GM23338 (cell line): ENCODE measurements at regions not wholly inside any gene's neighbourhood (a gene's known extent, or its start where the extent isn't known, plus 50 kb on each side); places are given as distances from the start of the nearest gene placed in this dataset.
"Not testable (repeated sequence)": the region's sequence is repeated elsewhere in the genome, so short reads cannot be mapped to it uniquely, and the experiment has no call there.

Experiments
- ATAC-seq: fragments of 200-7000 bp; cut with Tn5 transposase; 3 replicates; pipeline ENCODE4 v1.9.1; 2020
- DNase-seq: peaks from one replicate; pipeline ENCODE4 v3.0.0-alpha.2; 2015; ENCODE audit warnings: low spot score
- H2AFZ ChIP-seq: fragments of 200-600 bp; sonication (generic); 2 replicates; pipeline ENCODE4 v1.8.0; 2016; ENCODE audit warnings: antibody characterized with exemption, mild to moderate bottlenecking, moderate library complexity
- H3F3A ChIP-seq: fragments of 200-600 bp; sonication (generic); replicated peaks from 2 replicates; pipeline ENCODE4 v1.8.0; 2017; ENCODE audit warnings: antibody characterized with exemption, mixed run types, low read depth
- H3K27ac ChIP-seq: fragments of 200-600 bp; sonication (generic); 2 replicates; pipeline ENCODE4 v1.6.1; 2016; ENCODE audit warnings: low read depth
- H3K27me3 ChIP-seq: fragments of 200-600 bp; sonication (generic); 2 replicates; pipeline ENCODE4 v1.8.0; 2016; ENCODE audit warnings: mild to moderate bottlenecking, mixed run types, moderate library complexity; ENCODE audit not compliant: insufficient read depth
- H3K36me3 ChIP-seq: fragments of 200-600 bp; sonication (generic); 2 replicates; pipeline ENCODE4 v1.8.0; 2016; ENCODE audit warnings: mild to moderate bottlenecking; ENCODE audit not compliant: insufficient read depth
- H3K4me1 ChIP-seq: fragments of 200-600 bp; sonication (generic); 2 replicates; pipeline ENCODE4 v1.8.0; 2016; ENCODE audit warnings: mild to moderate bottlenecking, moderate library complexity; ENCODE audit not compliant: insufficient read depth
- H3K4me2 ChIP-seq: fragments of 200-600 bp; sonication (generic); 2 replicates; pipeline ENCODE4 v1.7.1; 2017; ENCODE audit warnings: mixed run types
- H3K4me3 ChIP-seq: fragments of 200-600 bp; sonication (generic); 2 replicates; pipeline ENCODE4 v1.6.1; 2016; ENCODE audit warnings: mixed run types
- H3K79me2 ChIP-seq: fragments of 200-600 bp; sonication (generic); replicated peaks from 2 replicates; pipeline ENCODE4 v1.8.0; 2017; ENCODE audit warnings: mild to moderate bottlenecking; ENCODE audit not compliant: insufficient read depth
- H3K9me2 ChIP-seq: fragments of 200-600 bp; sonication (generic); 2 replicates; pipeline ENCODE4 v1.8.0; 2017; ENCODE audit not compliant: insufficient read depth
- H4K20me1 ChIP-seq: fragments of 200-600 bp; sonication (generic); replicated peaks from 2 replicates; pipeline ENCODE4 v1.8.0; 2017; ENCODE audit warnings: mild to moderate bottlenecking; ENCODE audit not compliant: insufficient read depth
- H3K27ac Mint-ChIP-seq: 2 replicates; pipeline ENCODE4 v1.8.0; 2020; ENCODE audit warnings: inconsistent platforms, mild to moderate bottlenecking, moderate library complexity, mixed read lengths
- H3K27me3 Mint-ChIP-seq: 3 replicates; pipeline ENCODE4 v1.8.0; 2022; ENCODE audit warnings: low read depth, mild to moderate bottlenecking, moderate library complexity, mixed read lengths, inconsistent platforms; ENCODE audit not compliant: insufficient read depth, poor library complexity
- H3K36me3 Mint-ChIP-seq: 3 replicates; pipeline ENCODE4 v1.8.0; 2021; ENCODE audit warnings: low read depth, mild to moderate bottlenecking, inconsistent platforms, moderate library complexity, mixed read lengths
- H3K4me1 Mint-ChIP-seq: 3 replicates; pipeline ENCODE4 v1.8.0; 2020; ENCODE audit warnings: mild to moderate bottlenecking, inconsistent platforms, mixed read lengths
- H3K4me3 Mint-ChIP-seq: 3 replicates; pipeline ENCODE4 v1.8.0; 2021; ENCODE audit warnings: moderate library complexity, mild to moderate bottlenecking, inconsistent platforms, mixed read lengths
- H3K9me3 Mint-ChIP-seq: 3 replicates; pipeline ENCODE4 v1.8.0; 2020; ENCODE audit warnings: moderate library complexity, mild to moderate bottlenecking, inconsistent platforms, mixed read lengths

DNA sequence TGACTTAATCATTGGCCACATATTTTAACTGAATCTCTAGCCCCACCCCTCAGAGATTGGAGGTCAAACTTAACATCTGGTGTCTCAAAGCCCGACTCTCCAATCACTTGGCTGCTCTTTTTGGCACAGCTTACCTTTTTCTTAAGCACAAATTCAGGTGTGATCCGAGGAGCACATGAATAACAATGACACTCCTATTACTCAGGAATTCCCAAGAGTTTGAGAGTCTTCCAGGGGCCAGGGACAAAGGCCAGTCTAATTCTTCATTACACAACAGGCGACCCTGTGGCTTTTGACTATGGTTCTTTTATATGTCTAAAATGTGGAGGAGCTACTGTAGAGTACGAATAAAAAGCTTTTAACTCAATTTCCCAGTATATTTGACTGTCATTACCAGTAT, 190.7 kb upstream of the FAM240B start:
- H3K27me3 Mint-ChIP-seq, H3K27ac Mint-ChIP-seq, H3K4me2 ChIP-seq, H3K36me3 ChIP-seq, H3K27me3 ChIP-seq, H3K4me3 ChIP-seq, H3K27ac ChIP-seq, H3K4me1 Mint-ChIP-seq, H3K9me2 ChIP-seq, H3K4me3 Mint-ChIP-seq, H3F3A ChIP-seq, H3K4me1 ChIP-seq, H3K9me3 Mint-ChIP-seq, H4K20me1 ChIP-seq, H2AFZ ChIP-seq, H3K79me2 ChIP-seq, H3K36me3 Mint-ChIP-seq: not testable (repeated sequence)
- peak; percentile 88 for ATAC-seq
- peak; percentile 48 for DNase-seq

- H3K36me3 ChIP-seq, H3K27ac Mint-ChIP-seq, H3K4me3 ChIP-seq, H3K9me2 ChIP-seq, H3K4me3 Mint-ChIP-seq, H3F3A ChIP-seq, H3K9me3 Mint-ChIP-seq, H3K27ac ChIP-seq, H3K27me3 ChIP-seq, DNase-seq, H4K20me1 ChIP-seq, H3K4me1 Mint-ChIP-seq, H3K4me2 ChIP-seq, H3K4me1 ChIP-seq, H3K36me3 Mint-ChIP-seq, H3K27me3 Mint-ChIP-seq, H2AFZ ChIP-seq, H3K79me2 ChIP-seq: not testable (repeated sequence)
- peak; percentile 56 for ATAC-seq
Observed at GRCh38 chr9:38904719-38905118, 184.8 kb upstream of the FAM240B start.

DNA sequence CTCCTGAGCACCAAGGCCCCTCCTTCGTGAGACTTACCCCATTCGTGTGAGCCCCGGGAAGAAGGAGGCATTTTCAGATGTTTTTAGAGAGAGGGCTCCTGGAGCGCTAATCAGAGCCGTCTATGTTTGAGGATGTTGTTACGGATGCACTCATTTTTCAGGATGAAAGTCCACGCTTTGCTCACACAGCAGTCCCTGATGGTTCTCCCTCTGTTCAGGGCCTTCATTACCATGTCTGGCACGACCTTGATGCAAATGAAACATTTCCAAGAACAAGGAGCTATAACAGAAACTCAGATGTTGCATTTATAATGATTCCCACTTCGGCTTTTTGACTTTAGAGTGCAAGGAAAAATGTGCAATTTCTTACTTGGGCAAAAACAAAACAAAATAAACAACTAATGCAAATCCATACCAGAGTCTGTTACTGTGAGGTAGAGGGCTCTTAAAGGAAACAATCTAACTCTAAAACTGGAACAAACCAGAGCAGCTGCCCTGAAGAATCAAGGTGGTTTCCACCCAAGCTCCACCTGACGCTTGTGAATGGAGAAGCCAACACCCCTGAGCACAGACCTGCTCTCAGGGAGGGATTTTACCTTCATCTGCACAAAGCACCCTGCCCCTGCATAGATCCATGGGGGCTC, 181.7 kb upstream of the FAM240B start:
- not testable (repeated sequence) for H3K36me3 Mint-ChIP-seq, H3K27me3 ChIP-seq, H3K27me3 Mint-ChIP-seq, H4K20me1 ChIP-seq, H3K36me3 ChIP-seq, H3K9me2 ChIP-seq, H3K79me2 ChIP-seq, H3K9me3 Mint-ChIP-seq, H3K4me2 ChIP-seq, H3F3A ChIP-seq, ATAC-seq, H2AFZ ChIP-seq, H3K4me1 Mint-ChIP-seq, H3K4me3 ChIP-seq, H3K27ac ChIP-seq, H3K27ac Mint-ChIP-seq, DNase-seq, H3K4me1 ChIP-seq, H3K4me3 Mint-ChIP-seq

DNA sequence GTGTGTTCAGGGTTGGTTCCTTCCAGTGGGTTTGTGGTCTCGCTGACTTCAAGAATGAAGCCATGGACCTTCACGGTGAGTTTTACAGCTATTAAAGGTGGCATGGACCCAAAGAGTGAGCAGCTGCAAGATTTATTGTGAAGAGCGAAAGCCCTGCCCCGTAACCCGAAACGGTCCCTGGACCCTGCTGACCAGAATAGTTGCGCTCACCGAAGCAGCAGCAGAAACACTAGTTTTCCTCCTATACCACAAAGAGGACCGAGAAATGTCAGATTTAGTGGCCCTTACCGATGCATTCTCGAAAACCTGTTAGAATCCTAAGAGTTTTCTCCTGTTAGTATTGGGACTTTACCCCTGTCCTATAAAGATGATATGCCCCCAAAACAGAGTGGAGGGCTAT, 176.5 kb upstream of the FAM240B start:
- not testable (repeated sequence) for H3K79me2 ChIP-seq, H3K27me3 Mint-ChIP-seq, H3K9me2 ChIP-seq, H3K36me3 Mint-ChIP-seq, H3K27ac Mint-ChIP-seq, H3K4me2 ChIP-seq, H3K4me1 Mint-ChIP-seq, H3K4me3 ChIP-seq, H3K4me3 Mint-ChIP-seq, H3K4me1 ChIP-seq, H2AFZ ChIP-seq, H3K27me3 ChIP-seq, H3F3A ChIP-seq, DNase-seq, ATAC-seq, H3K27ac ChIP-seq, H3K9me3 Mint-ChIP-seq, H3K36me3 ChIP-seq, H4K20me1 ChIP-seq

DNA sequence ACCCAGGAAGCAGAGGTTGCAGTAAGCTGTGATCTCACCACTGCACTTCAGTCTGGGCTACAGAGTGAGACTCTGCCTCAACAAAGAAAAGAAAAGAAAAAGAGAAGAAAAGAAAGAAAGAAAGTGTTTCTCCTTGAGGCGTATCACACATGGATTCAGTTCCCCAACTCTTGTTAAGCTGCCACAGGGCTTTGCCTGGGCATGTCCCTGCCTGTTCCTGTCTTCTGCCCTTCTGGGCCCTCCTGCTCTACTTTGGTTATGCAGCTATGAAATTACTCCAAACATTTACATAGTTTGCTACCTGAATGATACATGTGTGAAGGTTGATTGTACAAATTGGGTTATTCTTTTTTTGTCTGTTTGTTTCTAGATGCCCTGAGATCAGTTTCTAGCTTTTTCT, 175.3 kb upstream of the FAM240B start:
- not testable (repeated sequence) for H3K27ac Mint-ChIP-seq, H3K36me3 Mint-ChIP-seq, H3K36me3 ChIP-seq, DNase-seq, H3K4me1 Mint-ChIP-seq, H3K27me3 ChIP-seq, H3F3A ChIP-seq, H3K4me3 ChIP-seq, H2AFZ ChIP-seq, H3K27me3 Mint-ChIP-seq, ATAC-seq, H3K9me3 Mint-ChIP-seq, H3K4me1 ChIP-seq, H3K4me2 ChIP-seq, H3K79me2 ChIP-seq, H3K27ac ChIP-seq, H3K4me3 Mint-ChIP-seq, H3K9me2 ChIP-seq, H4K20me1 ChIP-seq

- not testable (repeated sequence) for DNase-seq, H3K9me3 Mint-ChIP-seq, H4K20me1 ChIP-seq, H3K36me3 Mint-ChIP-seq, ATAC-seq, H3K27ac ChIP-seq, H3K4me3 ChIP-seq, H3F3A ChIP-seq, H3K9me2 ChIP-seq, H3K79me2 ChIP-seq, H3K27me3 Mint-ChIP-seq, H3K4me3 Mint-ChIP-seq, H3K4me1 Mint-ChIP-seq, H3K27me3 ChIP-seq, H3K4me1 ChIP-seq, H3K4me2 ChIP-seq, H3K36me3 ChIP-seq, H3K27ac Mint-ChIP-seq, H2AFZ ChIP-seq
Observed at GRCh38 chr9:38892539-38893232, 172.8 kb upstream of the FAM240B start.

- not testable (repeated sequence) for H3K27ac ChIP-seq, H3K4me2 ChIP-seq, H3K4me1 Mint-ChIP-seq, ATAC-seq, DNase-seq, H3K27ac Mint-ChIP-seq, H3K27me3 Mint-ChIP-seq, H3K4me1 ChIP-seq, H3K9me2 ChIP-seq, H3K27me3 ChIP-seq, H3K79me2 ChIP-seq, H3K36me3 Mint-ChIP-seq, H3K9me3 Mint-ChIP-seq, H3F3A ChIP-seq, H3K4me3 Mint-ChIP-seq, H3K36me3 ChIP-seq, H3K4me3 ChIP-seq, H2AFZ ChIP-seq, H4K20me1 ChIP-seq
Observed at GRCh38 chr9:38886076-38886475, 166.1 kb upstream of the FAM240B start.
